Pulmonary artery endothelial cell (primary cell): ENCODE measurements at regions not wholly inside any gene's neighbourhood (a gene's known extent, or its start where the extent isn't known, plus 50 kb on each side); places are given as distances from the start of the nearest gene placed in this dataset.
"Not testable (repeated sequence)": the region's sequence is repeated elsewhere in the genome, so short reads cannot be mapped to it uniquely, and the experiment has no call there.

Source experiments
- DNase-seq: peaks from one replicate; pipeline ENCODE4 v3.0.0-alpha.2; 2011; ENCODE audit warnings: low read depth, low spot score

- no peak for DNase-seq
These were observed 212.5 kb upstream of the DDHD1 start for GRCh38 chr14:53365486-53366130.

GRCh38 chr14:53362916-53363315 is 209.8 kb upstream of the DDHD1 start:
- not testable (repeated sequence) for DNase-seq

GRCh38 chr14:53360829-53361228 is 207.7 kb upstream of the DDHD1 start:
- no peak for DNase-seq

GRCh38 chr14:53358166-53358565 is 205.0 kb upstream of the DDHD1 start:
- no peak for DNase-seq

- DNase-seq: no peak
These were observed 203.4 kb upstream of the DDHD1 start for GRCh38 chr14:53356361-53357150.

GRCh38 chr14:53355581-53356112 is 202.5 kb upstream of the DDHD1 start:
- no peak for DNase-seq

GRCh38 chr14:53354336-53354735 is 201.2 kb upstream of the DDHD1 start:
- no peak for DNase-seq

GRCh38 chr14:53350866-53351265 is 197.7 kb upstream of the DDHD1 start:
- DNase-seq: no peak

- DNase-seq: no peak
These were observed 197.3 kb upstream of the DDHD1 start for GRCh38 chr14:53350429-53350828.

GRCh38 chr14:53346988-53347387 is 193.9 kb upstream of the DDHD1 start:
- DNase-seq: no peak

GRCh38 chr14:53341324-53341723 is 188.2 kb upstream of the DDHD1 start:
- no peak for DNase-seq

- no peak for DNase-seq
These were observed 185.1 kb upstream of the DDHD1 start for GRCh38 chr14:53338192-53338591.

- no peak for DNase-seq
These were observed 183.6 kb upstream of the DDHD1 start for GRCh38 chr14:53336729-53337128.

- no peak for DNase-seq
These were observed 180.7 kb upstream of the DDHD1 start for GRCh38 chr14:53333809-53334208.

GRCh38 chr14:53331921-53332320 is 178.8 kb upstream of the DDHD1 start:
- no peak for DNase-seq

GRCh38 chr14:53331247-53331646 is 178.1 kb upstream of the DDHD1 start:
- DNase-seq: no peak

- DNase-seq: no peak
These were observed 177.3 kb upstream of the DDHD1 start for GRCh38 chr14:53330441-53330840.

GRCh38 chr14:53328841-53329240 is 175.7 kb upstream of the DDHD1 start:
- DNase-seq: no peak

- DNase-seq: no peak
These were observed 174.6 kb upstream of the DDHD1 start for GRCh38 chr14:53327716-53328115.

GRCh38 chr14:53325176-53325806 is 172.2 kb upstream of the DDHD1 start:
- DNase-seq: no peak

GRCh38 chr14:53316504-53316903 is 163.4 kb upstream of the DDHD1 start:
- no peak for DNase-seq

GRCh38 chr14:53310412-53310811 is 157.3 kb upstream of the DDHD1 start:
- DNase-seq: no peak
